ENCODE measurements at regions not wholly inside any gene's neighbourhood (a gene's known extent, or its start where the extent isn't known, plus 50 kb on each side); places are given as distances from the start of the nearest gene placed in this dataset.

- WGBS (ENCODE audit: insufficient coverage): 90% methylated on average over 2 of the region's 6 CpGs
- Histone ChIP-seq H3K27me3 (ENCODE audit: control insufficient read depth, insufficient read depth, low read length) (no peaks in the 10 kb centered on the region), H3K27ac (ENCODE audit: low read depth, low read length) (no peak overlapping the region), H3K4me1 (ENCODE audit: control insufficient read depth, insufficient read depth, low read length) (no peaks in the 10 kb centered on the region), H3K9me3 (ENCODE audit: control insufficient read depth, insufficient read depth, low read length) (no peaks in the 10 kb centered on the region), H3K4me3 (ENCODE audit: low read depth, low read length) (no peak overlapping the region), H3K36me3 (ENCODE audit: control insufficient read depth, insufficient read depth, low read length) (no peaks in the 10 kb centered on the region)
- DNase-seq (ENCODE audit: low read depth in 4 of 6, low spot score in 6 of 6): no peak
Observed at GRCh38 chr6:15121977-15122550, 123.8 kb upstream of the JARID2 start.

- Histone ChIP-seq H3K27ac (ENCODE audit: low read depth, low read length) (no peak overlapping the region), H3K36me3 (ENCODE audit: control insufficient read depth, insufficient read depth, low read length) (no peaks in the 10 kb centered on the region), H3K27me3 (ENCODE audit: control insufficient read depth, insufficient read depth, low read length) (no peaks in the 10 kb centered on the region), H3K4me1 (ENCODE audit: control insufficient read depth, insufficient read depth, low read length) (no peaks in the 10 kb centered on the region), H3K9me3 (ENCODE audit: control insufficient read depth, insufficient read depth, low read length) (no peaks in the 10 kb centered on the region), H3K4me3 (ENCODE audit: low read depth, low read length) (no peak overlapping the region)
- 100% methylated on average over 1 of the region's 4 CpGs for WGBS (ENCODE audit: insufficient coverage)
- no peak for DNase-seq (ENCODE audit: low read depth in 4 of 6, low spot score in 6 of 6)
Observed at GRCh38 chr6:15129887-15130286, 116.0 kb upstream of the JARID2 start.

GRCh38 chr6:15131234-15131633, 114.6 kb upstream of the JARID2 start:
- no peak overlapping the region for H3K27ac ChIP-seq (ENCODE audit: low read depth, low read length)
- 100% methylated on average over 1 of the region's 2 CpGs for WGBS (ENCODE audit: insufficient coverage)
- H3K4me1 ChIP-seq (ENCODE audit: control insufficient read depth, insufficient read depth, low read length): no peaks in the 10 kb centered on the region
- DNase-seq (ENCODE audit: low read depth in 4 of 6, low spot score in 6 of 6): no peak
- H3K27me3 ChIP-seq (ENCODE audit: control insufficient read depth, insufficient read depth, low read length): no peaks in the 10 kb centered on the region
- H3K4me3 ChIP-seq (ENCODE audit: low read depth, low read length): no peak overlapping the region
- no peaks in the 10 kb centered on the region for H3K9me3 ChIP-seq (ENCODE audit: control insufficient read depth, insufficient read depth, low read length)
- H3K36me3 ChIP-seq (ENCODE audit: control insufficient read depth, insufficient read depth, low read length): no peaks in the 10 kb centered on the region

GRCh38 chr6:15131651-15132061, 114.2 kb upstream of the JARID2 start:
- H3K27me3 ChIP-seq (ENCODE audit: control insufficient read depth, insufficient read depth, low read length): no peaks in the 10 kb centered on the region
- whole genome bisulfite sequencing (ENCODE audit: insufficient coverage): 67% methylated on average over 1 of the region's 7 CpGs
- no peak overlapping the region for H3K27ac ChIP-seq (ENCODE audit: low read depth, low read length)
- H3K4me1 ChIP-seq (ENCODE audit: control insufficient read depth, insufficient read depth, low read length): no peaks in the 10 kb centered on the region
- no peak overlapping the region for H3K4me3 ChIP-seq (ENCODE audit: low read depth, low read length)
- no peaks in the 10 kb centered on the region for H3K9me3 ChIP-seq (ENCODE audit: control insufficient read depth, insufficient read depth, low read length)
- no peaks in the 10 kb centered on the region for H3K36me3 ChIP-seq (ENCODE audit: control insufficient read depth, insufficient read depth, low read length)
- DNase-seq (ENCODE audit: low read depth in 4 of 6, low spot score in 6 of 6): peak in 1 of 6 donors; percentile 61

- Histone ChIP-seq H3K27me3 (ENCODE audit: control insufficient read depth, insufficient read depth, low read length) (no peaks in the 10 kb centered on the region), H3K9me3 (ENCODE audit: control insufficient read depth, insufficient read depth, low read length) (no peaks in the 10 kb centered on the region), H3K36me3 (ENCODE audit: control insufficient read depth, insufficient read depth, low read length) (no peaks in the 10 kb centered on the region), H3K27ac (ENCODE audit: low read depth, low read length) (no peak overlapping the region), H3K4me3 (ENCODE audit: low read depth, low read length) (no peak overlapping the region), H3K4me1 (ENCODE audit: control insufficient read depth, insufficient read depth, low read length) (no peaks in the 10 kb centered on the region)
- no peak for DNase-seq (ENCODE audit: low read depth in 4 of 6, low spot score in 6 of 6)
- 94% methylated on average over 1 of the region's 4 CpGs for WGBS (ENCODE audit: insufficient coverage)
Observed at GRCh38 chr6:15132167-15132566, 113.7 kb upstream of the JARID2 start.

GRCh38 chr6:15132854-15133670, 112.8 kb upstream of the JARID2 start:
- no peaks in the 10 kb centered on the region for H3K27me3 ChIP-seq (ENCODE audit: control insufficient read depth, insufficient read depth, low read length)
- H3K27ac ChIP-seq (ENCODE audit: low read depth, low read length): no peak overlapping the region
- no peaks in the 10 kb centered on the region for H3K4me1 ChIP-seq (ENCODE audit: control insufficient read depth, insufficient read depth, low read length)
- H3K4me3 ChIP-seq (ENCODE audit: low read depth, low read length): no peak overlapping the region
- H3K9me3 ChIP-seq (ENCODE audit: control insufficient read depth, insufficient read depth, low read length): no peaks in the 10 kb centered on the region
- WGBS (ENCODE audit: insufficient coverage): 82% methylated on average over 3 of the region's 8 CpGs
- H3K36me3 ChIP-seq (ENCODE audit: control insufficient read depth, insufficient read depth, low read length): no peaks in the 10 kb centered on the region
- no peak for DNase-seq (ENCODE audit: low read depth in 4 of 6, low spot score in 6 of 6)

GRCh38 chr6:15137086-15137485, 108.8 kb upstream of the JARID2 start:
- H3K9me3 ChIP-seq (ENCODE audit: control insufficient read depth, insufficient read depth, low read length): no peaks in the 10 kb centered on the region
- no peaks in the 10 kb centered on the region for H3K27me3 ChIP-seq (ENCODE audit: control insufficient read depth, insufficient read depth, low read length)
- H3K36me3 ChIP-seq (ENCODE audit: control insufficient read depth, insufficient read depth, low read length): no peaks in the 10 kb centered on the region
- no peak overlapping the region for H3K27ac ChIP-seq (ENCODE audit: low read depth, low read length)
- no CpG with 5 or more reads among the region's 1 CpG for WGBS (ENCODE audit: insufficient coverage)
- H3K4me1 ChIP-seq (ENCODE audit: control insufficient read depth, insufficient read depth, low read length): no peaks in the 10 kb centered on the region
- no peak for DNase-seq (ENCODE audit: low read depth in 4 of 6, low spot score in 6 of 6)
- H3K4me3 ChIP-seq (ENCODE audit: low read depth, low read length): no peak overlapping the region

GRCh38 chr6:15143086-15143485, 102.8 kb upstream of the JARID2 start:
- Histone ChIP-seq H3K9me3 (ENCODE audit: control insufficient read depth, insufficient read depth, low read length) (no peaks in the 10 kb centered on the region), H3K36me3 (ENCODE audit: control insufficient read depth, insufficient read depth, low read length) (no peaks in the 10 kb centered on the region), H3K4me3 (ENCODE audit: low read depth, low read length) (no peak overlapping the region), H3K27me3 (ENCODE audit: control insufficient read depth, insufficient read depth, low read length) (no peaks in the 10 kb centered on the region), H3K27ac (ENCODE audit: low read depth, low read length) (no peak overlapping the region), H3K4me1 (ENCODE audit: control insufficient read depth, insufficient read depth, low read length) (no peaks in the 10 kb centered on the region)
- WGBS (ENCODE audit: insufficient coverage): 67% methylated on average over 1 of the region's 3 CpGs
- DNase-seq (ENCODE audit: low read depth in 4 of 6, low spot score in 6 of 6): no peak

GRCh38 chr6:15143540-15143939, 102.3 kb upstream of the JARID2 start:
- H3K4me3 ChIP-seq (ENCODE audit: low read depth, low read length): no peak overlapping the region
- no peaks in the 10 kb centered on the region for H3K27me3 ChIP-seq (ENCODE audit: control insufficient read depth, insufficient read depth, low read length)
- DNase-seq (ENCODE audit: low read depth in 4 of 6, low spot score in 6 of 6): no peak
- peaks cover 3% of the 10 kb centered on the region for H3K4me1 ChIP-seq (ENCODE audit: control insufficient read depth, insufficient read depth, low read length)
- WGBS (ENCODE audit: insufficient coverage): 89% methylated on average over 2 of the region's 3 CpGs
- no peaks in the 10 kb centered on the region for H3K36me3 ChIP-seq (ENCODE audit: control insufficient read depth, insufficient read depth, low read length)
- no peak overlapping the region for H3K27ac ChIP-seq (ENCODE audit: low read depth, low read length)
- no peaks in the 10 kb centered on the region for H3K9me3 ChIP-seq (ENCODE audit: control insufficient read depth, insufficient read depth, low read length)

GRCh38 chr6:15145821-15146220, 100.0 kb upstream of the JARID2 start:
- no peak overlapping the region for H3K27ac ChIP-seq (ENCODE audit: low read depth, low read length)
- no peaks in the 10 kb centered on the region for H3K9me3 ChIP-seq (ENCODE audit: control insufficient read depth, insufficient read depth, low read length)
- H3K27me3 ChIP-seq (ENCODE audit: control insufficient read depth, insufficient read depth, low read length): no peaks in the 10 kb centered on the region
- H3K4me1 ChIP-seq (ENCODE audit: control insufficient read depth, insufficient read depth, low read length): peaks cover 5% of the 10 kb centered on the region
- no peak overlapping the region for H3K4me3 ChIP-seq (ENCODE audit: low read depth, low read length)
- H3K36me3 ChIP-seq (ENCODE audit: control insufficient read depth, insufficient read depth, low read length): no peaks in the 10 kb centered on the region
- no peak for DNase-seq (ENCODE audit: low read depth in 4 of 6, low spot score in 6 of 6)
